SU-DHL-6 (cell line): ENCODE measurements at regions not wholly inside any gene's neighbourhood (a gene's known extent, or its start where the extent isn't known, plus 50 kb on each side); places are given as distances from the start of the nearest gene placed in this dataset.

Experiments
- EZH2phosphoT487 ChIP-seq: fragments of 200-600 bp; sonication (generic), shearing (Covaris generic); conservative IDR thresholded peaks from 2 replicates; pipeline ENCODE4 v1.6.1; 2018; ENCODE audit warnings: mild to moderate bottlenecking, antibody characterized with exemption, low read length, moderate library complexity, mixed read lengths
- TF ChIP-seq, protein P1 (sequence below): fragments of 200-600 bp; sonication (generic); IDR thresholded peaks from one replicate; pipeline ENCODE4 v1.5.1; 2017; ENCODE audit warnings: antibody characterized with exemption, mild to moderate bottlenecking, low read length, moderate library complexity; ENCODE audit not compliant: insufficient read depth, poor library complexity, severe bottlenecking

DNA sequence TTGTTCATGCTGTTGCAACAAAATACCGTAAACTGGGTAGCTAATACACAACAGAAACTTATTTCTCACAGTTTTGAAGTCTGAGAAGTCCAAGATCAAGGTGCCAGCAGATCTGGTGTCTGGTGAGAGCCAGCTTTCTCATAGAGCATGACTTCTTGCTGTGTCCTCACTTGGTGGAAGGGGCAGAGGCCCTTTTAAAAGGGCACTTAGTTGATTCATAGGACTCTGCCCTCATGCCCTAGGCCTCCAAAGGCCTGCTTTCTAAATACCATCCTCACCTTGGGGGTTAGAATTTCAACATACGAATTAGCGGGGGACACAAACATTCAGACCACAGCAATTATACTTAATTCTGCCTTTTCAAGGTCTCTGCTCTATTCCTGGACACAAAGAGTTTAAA, 52.3 kb upstream of the FDX1 start:
- TF ChIP-seq, protein P1, sequence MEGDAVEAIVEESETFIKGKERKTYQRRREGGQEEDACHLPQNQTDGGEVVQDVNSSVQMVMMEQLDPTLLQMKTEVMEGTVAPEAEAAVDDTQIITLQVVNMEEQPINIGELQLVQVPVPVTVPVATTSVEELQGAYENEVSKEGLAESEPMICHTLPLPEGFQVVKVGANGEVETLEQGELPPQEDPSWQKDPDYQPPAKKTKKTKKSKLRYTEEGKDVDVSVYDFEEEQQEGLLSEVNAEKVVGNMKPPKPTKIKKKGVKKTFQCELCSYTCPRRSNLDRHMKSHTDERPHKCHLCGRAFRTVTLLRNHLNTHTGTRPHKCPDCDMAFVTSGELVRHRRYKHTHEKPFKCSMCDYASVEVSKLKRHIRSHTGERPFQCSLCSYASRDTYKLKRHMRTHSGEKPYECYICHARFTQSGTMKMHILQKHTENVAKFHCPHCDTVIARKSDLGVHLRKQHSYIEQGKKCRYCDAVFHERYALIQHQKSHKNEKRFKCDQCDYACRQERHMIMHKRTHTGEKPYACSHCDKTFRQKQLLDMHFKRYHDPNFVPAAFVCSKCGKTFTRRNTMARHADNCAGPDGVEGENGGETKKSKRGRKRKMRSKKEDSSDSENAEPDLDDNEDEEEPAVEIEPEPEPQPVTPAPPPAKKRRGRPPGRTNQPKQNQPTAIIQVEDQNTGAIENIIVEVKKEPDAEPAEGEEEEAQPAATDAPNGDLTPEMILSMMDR, result no peak
- no peak for TF ChIP-seq EZH2phosphoT487
